Spleen (tissue), 7 donors: ENCODE measurements at regions not wholly inside any gene's neighbourhood (a gene's known extent, or its start where the extent isn't known, plus 50 kb on each side); places are given as distances from the start of the nearest gene placed in this dataset.

ENCODE experiments used
- POLR2AphosphoS5 ChIP-seq, 3 donors: sonication (generic); formaldehyde crosslinking; IDR thresholded peaks; one replicate each; pipeline ENCODE4 v1.5.1; 2017; ENCODE audit warnings: antibody characterized with exemption in 3 of 3
- TF ChIP-seq, protein P1 (sequence below), 11 experiments: fragments of 200-600 bp in 7 of 11; fragments of 450-650 bp in 4 of 11; sonication (generic) in 4 of 11; IDR thresholded peaks in 8 of 11; conservative IDR thresholded peaks in 3 of 11; 1 replicate in 7 of 11; 2 replicates in 4 of 11; pipeline versions ENCODE4 v1.4.0 to v1.8.0; 2016 to 2021; ENCODE audit warnings: antibody characterized with exemption in 11 of 11, inconsistent platforms in 4 of 11, mild to moderate bottlenecking in 1 of 11
- donor health status: DM: no; HTN: no; CAD: no; lungs with moderate emphysema.
- donor health status: DM: no; HTN: no; CAD: no.
- donor health status: DM: no; HTN: no; CAD: no.

DNA sequence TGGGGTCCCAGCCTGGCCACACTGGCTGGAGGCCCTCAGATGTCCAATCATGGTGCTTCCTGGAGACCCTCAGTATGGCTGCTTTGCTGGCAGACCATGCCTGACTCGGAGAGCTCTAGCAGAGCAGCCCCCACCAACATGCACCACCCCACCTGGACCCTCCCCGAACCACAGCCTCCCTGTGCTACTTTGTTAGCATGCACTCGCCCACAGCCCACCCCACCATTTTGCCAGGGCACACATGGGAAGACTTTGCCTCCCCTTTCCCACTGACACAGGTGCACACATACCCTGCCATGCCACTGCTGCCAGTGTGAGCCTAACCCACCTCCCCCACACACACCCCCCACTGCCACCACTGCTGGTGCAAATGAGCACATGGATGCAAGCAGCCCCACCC lies 497.5 kb upstream of the PBX1 start:
- TF ChIP-seq, protein P1, sequence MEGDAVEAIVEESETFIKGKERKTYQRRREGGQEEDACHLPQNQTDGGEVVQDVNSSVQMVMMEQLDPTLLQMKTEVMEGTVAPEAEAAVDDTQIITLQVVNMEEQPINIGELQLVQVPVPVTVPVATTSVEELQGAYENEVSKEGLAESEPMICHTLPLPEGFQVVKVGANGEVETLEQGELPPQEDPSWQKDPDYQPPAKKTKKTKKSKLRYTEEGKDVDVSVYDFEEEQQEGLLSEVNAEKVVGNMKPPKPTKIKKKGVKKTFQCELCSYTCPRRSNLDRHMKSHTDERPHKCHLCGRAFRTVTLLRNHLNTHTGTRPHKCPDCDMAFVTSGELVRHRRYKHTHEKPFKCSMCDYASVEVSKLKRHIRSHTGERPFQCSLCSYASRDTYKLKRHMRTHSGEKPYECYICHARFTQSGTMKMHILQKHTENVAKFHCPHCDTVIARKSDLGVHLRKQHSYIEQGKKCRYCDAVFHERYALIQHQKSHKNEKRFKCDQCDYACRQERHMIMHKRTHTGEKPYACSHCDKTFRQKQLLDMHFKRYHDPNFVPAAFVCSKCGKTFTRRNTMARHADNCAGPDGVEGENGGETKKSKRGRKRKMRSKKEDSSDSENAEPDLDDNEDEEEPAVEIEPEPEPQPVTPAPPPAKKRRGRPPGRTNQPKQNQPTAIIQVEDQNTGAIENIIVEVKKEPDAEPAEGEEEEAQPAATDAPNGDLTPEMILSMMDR (IDR thresholded peaks at IDR 0.05 in 8 of 11, conservative IDR thresholded peaks at IDR 0.05 in 3 of 11), result no peak
- no peak for TF ChIP-seq POLR2AphosphoS5 (IDR thresholded peaks at IDR 0.05)
